OCI-LY1 (cell line): ENCODE measurements at regions not wholly inside any gene's neighbourhood (a gene's known extent, or its start where the extent isn't known, plus 50 kb on each side); places are given as distances from the start of the nearest gene placed in this dataset.

Source experiments
- CTCF ChIP-seq: fragments of 200-600 bp; sonication (generic), shearing (Covaris generic); IDR thresholded peaks from 2 replicates; pipeline ENCODE4 v1.5.1; 2017; ENCODE audit warnings: mild to moderate bottlenecking, antibody characterized with exemption, low read length, moderate library complexity, mixed read lengths
- EZH2 ChIP-seq: fragments of 200-600 bp; sonication (generic), shearing (Covaris generic); IDR thresholded peaks from 2 replicates; pipeline ENCODE4 v1.8.0; 2017; ENCODE audit warnings: borderline replicate concordance, mixed run types, mild to moderate bottlenecking, antibody characterized with exemption, low read length, moderate library complexity, mixed read lengths

- no peak for TF ChIP-seq CTCF
- TF ChIP-seq EZH2, result no peak
These were observed 192.3 kb upstream of the FOXF1 start for GRCh38 chr16:86317813-86318650.
